Vagina (tissue), 2 donors: ENCODE measurements at regions not wholly inside any gene's neighbourhood (a gene's known extent, or its start where the extent isn't known, plus 50 kb on each side); places are given as distances from the start of the nearest gene placed in this dataset.

ENCODE experiments used
- CTCF ChIP-seq, 3 experiments: fragments of 450-650 bp in 2 of 3; fragments of 200-600 bp in 1 of 3; sonication (generic) in 1 of 3; IDR thresholded peaks; one replicate each; pipeline ENCODE4 v1.5.1; 2017 to 2019; ENCODE audit warnings: antibody characterized with exemption in 3 of 3, mild to moderate bottlenecking in 2 of 3, moderate library complexity in 2 of 3
- POLR2A ChIP-seq, 2 donors: fragments of 450-650 bp; IDR thresholded peaks; one replicate each; pipeline ENCODE4 v1.6.1; 2017; ENCODE audit warnings: antibody characterized with exemption in 2 of 2, mild to moderate bottlenecking in 2 of 2, moderate library complexity in 2 of 2
- POLR2AphosphoS5 ChIP-seq, 2 donors: sonication (generic); formaldehyde crosslinking; IDR thresholded peaks; one replicate each; pipeline ENCODE4 v1.9.0; 2017; ENCODE audit warnings: antibody characterized with exemption in 2 of 2, mild to moderate bottlenecking in 2 of 2, low read depth in 1 of 2; ENCODE audit not compliant: insufficient read depth in 1 of 2

GRCh38 chr13:39274739-39275325, 236.6 kb downstream of the NHLRC3 start:
- TF ChIP-seq CTCF (IDR thresholded peaks at IDR 0.05) (no peak), POLR2A (IDR thresholded peaks at IDR 0.05) (no peak), POLR2AphosphoS5 (IDR thresholded peaks at IDR 0.05; ENCODE audit: insufficient read depth in 1 of 2, low read depth in 1 of 2) (no peak)
